ENCODE measurements at regions not wholly inside any gene's neighbourhood (a gene's known extent, or its start where the extent isn't known, plus 50 kb on each side); places are given as distances from the start of the nearest gene placed in this dataset.

DNA sequence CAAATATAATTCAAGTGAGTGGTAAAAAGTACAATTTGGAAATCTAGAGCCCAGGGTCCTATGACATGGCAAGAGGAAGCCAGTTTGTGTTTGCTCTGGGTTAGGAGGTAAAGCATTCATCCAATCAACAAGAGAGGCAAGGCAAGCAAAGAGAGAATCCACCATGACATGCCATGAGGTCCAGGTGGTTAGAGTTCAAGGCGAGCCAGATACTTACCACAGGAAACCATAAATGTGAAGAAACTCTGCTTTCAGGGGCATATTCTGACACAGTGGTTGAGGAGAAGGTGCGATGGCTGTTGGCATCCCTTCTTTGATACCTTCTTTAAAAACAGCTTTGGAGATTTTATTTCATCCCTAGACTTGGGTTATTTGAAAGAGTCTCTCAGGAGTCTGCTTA lies 193.8 kb upstream of the MAN1A1 start:
- TF ChIP-seq, protein P1, sequence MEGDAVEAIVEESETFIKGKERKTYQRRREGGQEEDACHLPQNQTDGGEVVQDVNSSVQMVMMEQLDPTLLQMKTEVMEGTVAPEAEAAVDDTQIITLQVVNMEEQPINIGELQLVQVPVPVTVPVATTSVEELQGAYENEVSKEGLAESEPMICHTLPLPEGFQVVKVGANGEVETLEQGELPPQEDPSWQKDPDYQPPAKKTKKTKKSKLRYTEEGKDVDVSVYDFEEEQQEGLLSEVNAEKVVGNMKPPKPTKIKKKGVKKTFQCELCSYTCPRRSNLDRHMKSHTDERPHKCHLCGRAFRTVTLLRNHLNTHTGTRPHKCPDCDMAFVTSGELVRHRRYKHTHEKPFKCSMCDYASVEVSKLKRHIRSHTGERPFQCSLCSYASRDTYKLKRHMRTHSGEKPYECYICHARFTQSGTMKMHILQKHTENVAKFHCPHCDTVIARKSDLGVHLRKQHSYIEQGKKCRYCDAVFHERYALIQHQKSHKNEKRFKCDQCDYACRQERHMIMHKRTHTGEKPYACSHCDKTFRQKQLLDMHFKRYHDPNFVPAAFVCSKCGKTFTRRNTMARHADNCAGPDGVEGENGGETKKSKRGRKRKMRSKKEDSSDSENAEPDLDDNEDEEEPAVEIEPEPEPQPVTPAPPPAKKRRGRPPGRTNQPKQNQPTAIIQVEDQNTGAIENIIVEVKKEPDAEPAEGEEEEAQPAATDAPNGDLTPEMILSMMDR (IDR thresholded peaks at IDR 0.05; ENCODE audit: low read depth, low read length, missing control alignments), result no peak
- no peaks in the 10 kb centered on the region for H3K27me3 ChIP-seq (replicated peaks)
- in situ Hi-C loops (cut with HindIII; ENCODE audit: low pct_ligation_motif_present, low sequenced_read_pairs), result no loop called here
- DNase-seq, result no peak
- no peaks in the 10 kb centered on the region for H3K36me3 ChIP-seq (replicated peaks)
- no peak overlapping the region for H3K4me3 ChIP-seq (ENCODE audit: low read depth, low read length)
- no peak overlapping the region for H3K27ac ChIP-seq

DNA sequence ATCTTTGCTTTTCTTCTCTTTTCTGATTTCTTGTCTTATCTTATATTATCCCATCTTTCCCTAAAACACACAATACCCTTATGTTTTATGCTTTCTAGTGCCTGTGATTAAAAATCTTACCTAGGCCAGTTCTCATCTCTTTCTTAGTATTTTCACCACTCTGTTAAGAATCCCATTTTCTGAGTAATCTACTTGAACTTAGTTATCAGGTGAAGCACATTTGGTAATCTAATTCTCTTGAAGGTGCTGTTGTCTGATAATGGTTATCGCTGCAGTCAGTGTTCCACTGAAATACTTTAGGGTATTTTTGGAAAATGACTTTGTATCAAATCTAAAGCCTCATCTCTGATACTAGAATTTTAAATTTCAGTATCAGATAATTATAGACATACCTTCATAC lies 192.5 kb upstream of the MAN1A1 start:
- Histone ChIP-seq H3K36me3 (replicated peaks) (no peaks in the 10 kb centered on the region), H3K27me3 (replicated peaks) (no peaks in the 10 kb centered on the region), H3K4me3 (ENCODE audit: low read depth, low read length) (no peak overlapping the region), H3K27ac (no peak overlapping the region)
- DNase-seq, result no peak
- in situ Hi-C loops (cut with HindIII; ENCODE audit: low pct_ligation_motif_present, low sequenced_read_pairs), result no loop called here
- TF ChIP-seq, protein P1 (IDR thresholded peaks at IDR 0.05; ENCODE audit: low read depth, low read length, missing control alignments), result no peak

DNA sequence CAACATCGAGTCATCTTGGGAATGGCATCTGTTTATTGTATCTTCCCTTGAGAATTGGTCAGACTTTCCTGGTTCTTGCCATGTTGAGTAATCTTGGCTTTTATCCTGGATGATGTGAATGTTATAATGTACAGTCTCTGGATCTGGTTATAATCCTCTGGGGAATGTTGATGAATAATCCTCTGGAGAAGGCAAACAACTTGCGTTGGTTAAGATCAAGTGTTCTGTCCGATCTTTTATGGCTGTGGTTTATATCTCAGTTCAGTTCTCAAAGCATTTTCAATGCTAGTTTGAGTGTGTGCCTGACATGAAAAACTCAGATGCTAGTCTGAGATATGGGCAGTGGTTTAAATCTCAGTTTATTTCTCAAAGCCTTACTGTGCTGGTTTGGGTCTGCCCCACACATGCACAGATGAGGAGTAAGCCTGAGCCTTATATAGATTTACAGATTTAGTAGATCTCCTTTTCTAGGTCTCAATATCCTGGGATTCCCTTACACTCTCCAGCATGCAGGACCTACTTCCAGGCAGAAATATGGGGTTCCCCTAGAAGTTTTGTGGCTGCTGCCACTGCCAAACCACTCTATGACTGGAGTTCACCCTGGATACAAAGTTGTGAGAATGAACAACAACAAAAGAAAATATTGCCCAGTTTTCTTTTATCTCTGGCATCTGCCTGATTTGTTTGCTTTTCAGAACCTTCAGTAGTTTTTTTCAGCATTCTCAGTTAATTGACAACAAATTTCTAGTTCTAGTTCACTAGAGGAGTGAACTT lies 191.8 kb upstream of the MAN1A1 start:
- no peak overlapping the region for H3K4me3 ChIP-seq (ENCODE audit: low read depth, low read length)
- H3K27me3 ChIP-seq (replicated peaks), result no peaks in the 10 kb centered on the region
- TF ChIP-seq, protein P1 (IDR thresholded peaks at IDR 0.05; ENCODE audit: low read depth, low read length, missing control alignments), result no peak
- no peaks in the 10 kb centered on the region for H3K36me3 ChIP-seq (replicated peaks)
- in situ Hi-C loops (cut with HindIII; ENCODE audit: low pct_ligation_motif_present, low sequenced_read_pairs), result no loop called here
- peak overlapping the region; percentile 47 for H3K27ac ChIP-seq
- peak; percentile 53 for DNase-seq

DNA sequence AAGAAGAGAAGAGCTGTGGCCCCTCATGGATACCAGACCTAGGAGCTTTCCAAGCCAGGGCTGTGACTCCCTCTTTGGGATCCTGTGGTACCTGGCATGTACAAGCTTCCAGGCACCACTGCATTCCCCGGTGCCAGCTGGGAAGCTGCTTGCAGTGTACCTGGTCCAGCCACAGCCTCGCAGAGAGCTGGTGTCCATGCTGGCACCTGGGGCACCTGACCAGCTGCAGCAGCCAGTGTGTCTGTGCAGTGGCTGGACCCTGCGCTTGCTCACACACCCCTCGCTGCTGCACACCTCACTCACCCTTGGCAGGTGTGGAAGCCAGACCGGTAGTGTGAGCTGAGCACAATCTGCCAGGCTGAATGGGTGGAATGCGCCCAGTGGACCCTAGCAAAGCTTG lies 190.9 kb upstream of the MAN1A1 start:
- in situ Hi-C loops (cut with HindIII; ENCODE audit: low pct_ligation_motif_present, low sequenced_read_pairs), result no loop called here
- Histone ChIP-seq H3K36me3 (replicated peaks) (no peaks in the 10 kb centered on the region), H3K4me3 (ENCODE audit: low read depth, low read length) (no peak overlapping the region), H3K27me3 (replicated peaks) (no peaks in the 10 kb centered on the region), H3K27ac (no peak overlapping the region)
- TF ChIP-seq, protein P1 (IDR thresholded peaks at IDR 0.05; ENCODE audit: low read depth, low read length, missing control alignments), result no peak
- no peak for DNase-seq

DNA sequence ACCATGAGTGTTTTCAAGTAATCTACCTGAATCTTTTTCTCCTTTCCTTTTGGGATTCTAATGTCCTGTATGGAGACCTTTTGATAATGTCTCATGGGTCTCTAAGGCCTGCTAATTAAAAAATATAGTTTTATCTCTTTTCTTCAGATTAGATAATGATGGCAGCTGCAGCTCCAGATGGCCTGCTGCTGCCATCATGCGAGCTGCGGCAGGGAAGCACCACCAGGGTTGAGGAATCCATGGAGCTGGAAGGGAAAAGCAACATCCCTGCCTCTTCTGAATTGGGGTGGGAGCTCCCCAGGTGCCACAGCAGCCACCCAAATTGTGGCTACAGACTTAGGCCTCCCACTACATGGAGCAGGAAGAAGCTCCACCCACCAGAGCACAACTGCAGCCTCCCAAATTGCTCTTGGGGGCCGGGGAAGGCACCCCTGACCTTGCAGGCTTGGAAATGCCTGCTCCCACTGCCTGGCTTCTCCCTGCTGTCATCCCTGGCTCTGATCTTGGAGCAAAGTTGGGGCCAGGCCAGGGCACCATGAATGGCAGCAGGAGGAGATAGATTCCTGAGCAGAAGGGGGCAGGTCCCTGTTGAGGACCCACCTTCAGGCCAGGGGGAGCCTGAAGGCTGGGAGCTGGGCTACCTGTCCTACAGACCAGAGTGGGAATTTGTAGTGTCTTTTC lies 189.6 kb upstream of the MAN1A1 start:
- Histone ChIP-seq H3K4me3 (ENCODE audit: low read depth, low read length) (no peak overlapping the region), H3K27ac (no peak overlapping the region), H3K36me3 (replicated peaks) (no peaks in the 10 kb centered on the region), H3K27me3 (replicated peaks) (no peaks in the 10 kb centered on the region)
- TF ChIP-seq, protein P1 (IDR thresholded peaks at IDR 0.05; ENCODE audit: low read depth, low read length, missing control alignments), result no peak
- no peak for DNase-seq
- in situ Hi-C loops (cut with HindIII; ENCODE audit: low pct_ligation_motif_present, low sequenced_read_pairs), result no loop called here

Measured in brain microvascular endothelial cell (primary cell).